Gastroesophageal sphincter (tissue), 4 donors: ENCODE measurements at regions not wholly inside any gene's neighbourhood (a gene's known extent, or its start where the extent isn't known, plus 50 kb on each side); places are given as distances from the start of the nearest gene placed in this dataset.

Source experiments
- ATAC-seq: fragments of 150-250 bp; one replicate; pipeline ENCODE4 v1.9.1; 2016; ENCODE audit warnings: mild to moderate bottlenecking, moderate library complexity
- H3K27ac ChIP-seq, 4 donors: fragments of 200-600 bp; sonication (generic) in 3 of 4; 1 replicate in 3 of 4; 2 replicates in 1 of 4; pipeline ENCODE4 v1.5.1; 2016 to 2019
- H3K27me3 ChIP-seq: fragments of 200-600 bp; sonication (generic); one replicate; pipeline ENCODE4 v1.5.1; 2019
- H3K36me3 ChIP-seq, 2 donors: fragments of 200-600 bp; sonication (generic); one replicate each; pipeline ENCODE4 v1.5.1; 2019; ENCODE audit warnings: control low read depth in 1 of 2
- H3K4me1 ChIP-seq, 3 donors: fragments of 200-600 bp; sonication (generic); 1 replicate in 2 of 3; 2 replicates in 1 of 3; pipeline ENCODE4 v1.5.1; 2016 to 2019; ENCODE audit warnings: control low read depth in 2 of 3
- H3K4me3 ChIP-seq, 2 donors: fragments of 200-600 bp; sonication (generic); one replicate each; pipeline ENCODE4 v1.5.1; 2019; ENCODE audit warnings: mild to moderate bottlenecking in 1 of 2, moderate library complexity in 1 of 2
- H3K9me3 ChIP-seq, 3 donors: fragments of 200-600 bp; sonication (generic); one replicate each; pipeline ENCODE4 v1.5.1; 2017 to 2019; ENCODE audit warnings: control low read depth in 2 of 3
- CTCF ChIP-seq, 4 experiments: fragments of 200-600 bp in 2 of 4; fragments of 450-650 bp in 2 of 4; sonication (generic) in 1 of 4; IDR thresholded peaks; one replicate each; pipeline ENCODE4 v1.5.1; 2017 to 2019; ENCODE audit warnings: antibody characterized with exemption in 4 of 4, mild to moderate bottlenecking in 2 of 4, moderate library complexity in 2 of 4
- EP300 ChIP-seq: sonication (generic); formaldehyde crosslinking; IDR thresholded peaks from one replicate; pipeline ENCODE4 v1.6.1; 2017; ENCODE audit warnings: antibody characterized with exemption, mild to moderate bottlenecking
- POLR2A ChIP-seq, 2 donors: fragments of 450-650 bp; IDR thresholded peaks; one replicate each; pipeline ENCODE4 v1.6.1; 2017; ENCODE audit warnings: antibody characterized with exemption in 2 of 2, mild to moderate bottlenecking in 2 of 2, moderate library complexity in 1 of 2
- POLR2AphosphoS5 ChIP-seq: sonication (generic); formaldehyde crosslinking; IDR thresholded peaks from one replicate; pipeline ENCODE4 v1.6.1; 2017; ENCODE audit warnings: antibody characterized with exemption
- WGBS, 2 donors: methylation state at CpG; one replicate each; pipeline ENCODE4 v1.1.5; 2018; ENCODE audit warnings: low coverage in 1 of 2; 5-methylcytosine and 5-hydroxymethylcytosine counted together

- no peak for ATAC-seq
- no peak for TF ChIP-seq EP300
- TF ChIP-seq POLR2AphosphoS5 = no peak
- TF ChIP-seq POLR2A (IDR thresholded peaks at IDR 0.05) = no peak
- no peak for TF ChIP-seq CTCF (IDR thresholded peaks at IDR 0.05)
- 80 to 88% methylated on average over 3 to 6 of the region's 9 CpGs for WGBS, 2 donors
- Histone ChIP-seq H3K36me3 (no peaks in the 10 kb centered on the region), H3K9me3 (no peaks in the 10 kb centered on the region), H3K4me1 (no peaks in the 10 kb centered on the region), H3K27ac (no peak overlapping the region), H3K4me3 (no peak overlapping the region), H3K27me3 (peaks cover 46% of the 10 kb centered on the region)
Measured at GRCh38 chr16:86896976-86897375, 318.6 kb downstream of the FOXL1 start.

GRCh38 chr16:86897486-86897885, 319.1 kb downstream of the FOXL1 start:
- WGBS, 2 donors = 94 to 96% methylated on average over 9 to 10 of the region's 11 CpGs

GRCh38 chr16:86898386-86898785, 320.0 kb downstream of the FOXL1 start:
- H3K4me1 ChIP-seq = no peaks in the 10 kb centered on the region
- H3K27ac ChIP-seq = no peak overlapping the region
- no peak for ATAC-seq
- H3K9me3 ChIP-seq = no peaks in the 10 kb centered on the region
- 88% methylated on average over 3 of the region's 5 CpGs; no CpG with 5 or more reads in 1 of the 2 donors for WGBS, 2 donors
- no peaks in the 10 kb centered on the region for H3K36me3 ChIP-seq
- TF ChIP-seq CTCF (IDR thresholded peaks at IDR 0.05) = no peak
- no peak for TF ChIP-seq EP300
- no peak for TF ChIP-seq POLR2A (IDR thresholded peaks at IDR 0.05)
- TF ChIP-seq POLR2AphosphoS5 = no peak
- H3K27me3 ChIP-seq = peaks cover 42% of the 10 kb centered on the region
- H3K4me3 ChIP-seq = no peak overlapping the region

More at GRCh38 chr16:86897486-86897885, 319.1 kb downstream of the FOXL1 start:
- no peaks in the 10 kb centered on the region for H3K36me3 ChIP-seq
- no peak overlapping the region for H3K4me3 ChIP-seq
- ATAC-seq = no peak
- TF ChIP-seq POLR2AphosphoS5 = no peak
- no peak for TF ChIP-seq POLR2A (IDR thresholded peaks at IDR 0.05)
- TF ChIP-seq CTCF (IDR thresholded peaks at IDR 0.05) = no peak
- peaks cover 43% of the 10 kb centered on the region for H3K27me3 ChIP-seq
- no peaks in the 10 kb centered on the region for H3K4me1 ChIP-seq
- H3K27ac ChIP-seq = no peak overlapping the region
- H3K9me3 ChIP-seq = no peaks in the 10 kb centered on the region

- peaks cover 42% of the 10 kb centered on the region for H3K27me3 ChIP-seq
- no peak for ATAC-seq
- H3K9me3 ChIP-seq = no peaks in the 10 kb centered on the region
- no peaks in the 10 kb centered on the region for H3K4me1 ChIP-seq
- H3K4me3 ChIP-seq = no peak overlapping the region
- H3K36me3 ChIP-seq = no peaks in the 10 kb centered on the region
- TF ChIP-seq CTCF (IDR thresholded peaks at IDR 0.05) (no peak), POLR2AphosphoS5 (no peak), EP300 (no peak), POLR2A (IDR thresholded peaks at IDR 0.05) (no peak)
- 88 to 92% methylated on average over 1 to 2 of the region's 6 CpGs for WGBS, 2 donors
- H3K27ac ChIP-seq = no peak overlapping the region
Measured at GRCh38 chr16:86899151-86899550, 320.8 kb downstream of the FOXL1 start.

GRCh38 chr16:86899757-86900156, 321.4 kb downstream of the FOXL1 start:
- Histone ChIP-seq H3K4me1 (no peaks in the 10 kb centered on the region), H3K27ac (no peak overlapping the region), H3K36me3 (no peaks in the 10 kb centered on the region), H3K27me3 (peaks cover 38% of the 10 kb centered on the region), H3K4me3 (no peak overlapping the region), H3K9me3 (no peaks in the 10 kb centered on the region)
- ATAC-seq = no peak
- WGBS, 2 donors = 66 to 72% methylated on average over 4 of the region's 4 CpGs
- TF ChIP-seq POLR2AphosphoS5 (no peak), EP300 (no peak), CTCF (IDR thresholded peaks at IDR 0.05) (no peak), POLR2A (IDR thresholded peaks at IDR 0.05) (no peak)
